ENCODE measurements at regions not wholly inside any gene's neighbourhood (a gene's known extent, or its start where the extent isn't known, plus 50 kb on each side); places are given as distances from the start of the nearest gene placed in this dataset.

- Histone ChIP-seq H3K9me3 (ENCODE audit: insufficient read depth in 2 of 2, low read depth in 1 of 2, low read length in 1 of 2) (no peaks in the 10 kb centered on the region), H3K36me3 (ENCODE audit: control insufficient read depth in 2 of 4, insufficient read depth in 4 of 4, low read length in 3 of 4) (no peaks in the 10 kb centered on the region), H3K18ac (ENCODE audit: extremely low read depth, low read length) (peak overlapping the region; percentile 10; the same call in 1 of the 2 replicates), H2BK120ac (replicated peaks; ENCODE audit: low read depth, low read length) (no peak overlapping the region), H3K27me3 (replicated peaks in 1 of 4; ENCODE audit: control insufficient read depth in 3 of 4, extremely low read depth in 1 of 4, insufficient read depth in 3 of 4, low read length in 3 of 4) (no peaks in the 10 kb centered on the region), H3K4me3 (ENCODE audit: extremely low read depth in 1 of 4, insufficient read depth in 2 of 4, low read depth in 3 of 4, low read length in 4 of 4) (no peak overlapping the region), H3K79me2 (ENCODE audit: control insufficient read depth in 1 of 2, insufficient read depth in 2 of 2, low read length in 2 of 2) (no peaks in the 10 kb centered on the region), H3K4me2 (ENCODE audit: insufficient read depth in 1 of 2, low read depth in 2 of 2, low read length in 2 of 2) (no peak overlapping the region), H2BK5ac (ENCODE audit: low read depth, low read length) (no peak overlapping the region), H2BK20ac (ENCODE audit: low read length) (no peak overlapping the region; the same call in 1 of the 2 replicates), H2AK5ac (ENCODE audit: low read depth, low read length) (no peak overlapping the region), H3K27ac (ENCODE audit: low read depth, low read length) (no peak overlapping the region), H3K14ac (ENCODE audit: insufficient read length) (no peak overlapping the region), H2AFZ (ENCODE audit: low read length) (peak overlapping the region; percentile 68), H4K91ac (replicated peaks; ENCODE audit: insufficient read length, low read length) (no peak overlapping the region), H3K4ac (replicated peaks; ENCODE audit: insufficient read length, low read depth, low read length) (no peak overlapping the region), H3K23me2 (ENCODE audit: low read depth, low read length) (no peaks in the 10 kb centered on the region; the same call in 1 of the 2 replicates), H3K56ac (replicated peaks; ENCODE audit: insufficient read length, low read depth, low read length) (no peak overlapping the region), H4K5ac (ENCODE audit: insufficient read length, low read depth, low read length) (no peak overlapping the region), H4K20me1 (replicated peaks in 1 of 2; ENCODE audit: control insufficient read depth in 1 of 2, insufficient read depth in 2 of 2, low read length in 2 of 2) (no peaks in the 10 kb centered on the region), H2BK15ac (ENCODE audit: low read length) (no peak overlapping the region), H2BK12ac (ENCODE audit: low read depth, low read length) (no peak overlapping the region; the same call in 1 of the 2 replicates), H4K8ac (ENCODE audit: extremely low read depth, insufficient read depth, low read length) (no peak overlapping the region), H3K23ac (ENCODE audit: insufficient read length) (no peak overlapping the region), H3K9ac (replicated peaks in 1 of 4; ENCODE audit: extremely low read depth in 1 of 4, low read depth in 3 of 4, low read length in 3 of 4) (no peak overlapping the region), H3K79me1 (ENCODE audit: low read depth, low read length) (no peaks in the 10 kb centered on the region), H3K4me1 (replicated peaks in 1 of 4; ENCODE audit: control insufficient read depth in 3 of 4, insufficient read depth in 4 of 4, low read length in 3 of 4) (peaks cover 0 to 7% (median 2%) of the 10 kb centered on the region in 4 experiments; a peak in 2 of 7 replicates)
- 77% methylated on average over 5 of the region's 5 CpGs; no CpG with 5 or more reads in 1 of the 2 experiments for WGBS, 2 experiments (ENCODE audit: extremely low coverage in 1 of 2, insufficient coverage in 1 of 2, insufficient read length in 1 of 2, insufficient replicate concordance in 2 of 2, low coverage in 1 of 2, low lambda C conversion rate in 2 of 2, missing lambda C conversion rate in 1 of 2)
- DNase-seq (ENCODE audit: low read depth in 1 of 2, low spot score in 2 of 2) (no peak), FAIRE-seq (no peak)
- TF ChIP-seq NRF1 (IDR thresholded peaks at IDR 0.05; ENCODE audit: low read depth, low read length): no peak
- peak; percentile 57; the same call in 1 of the 2 replicates for TF ChIP-seq KDM1A (IDR thresholded peaks at IDR 0.05; ENCODE audit: borderline replicate concordance, low read length)
- ChIA-PET CTCF (ENCODE audit: partially characterized antibody) (interaction anchor here (0.6 to 2.4 kb wide), 5 partner anchors 12 to 610 kb away, joined by 3 to 11 read pairs (median 7); no protein-coding TSS in a partner anchor), POLR2A (ENCODE audit: partially characterized antibody) (no interaction called here)
These were observed 133.1 kb upstream of the NFIA start for GRCh38 chr1:60949154-60949825.
